Astrocyte of the spinal cord (primary cell): ENCODE measurements at regions not wholly inside any gene's neighbourhood (a gene's known extent, or its start where the extent isn't known, plus 50 kb on each side); places are given as distances from the start of the nearest gene placed in this dataset.

Source experiments
- DNase-seq: peaks from one replicate; pipeline ENCODE4 v3.0.0; 2011; ENCODE audit warnings: low read depth, low spot score
- H3K4me3 ChIP-seq: 2 replicates; pipeline ENCODE4 v1.5.1; 2011; ENCODE audit warnings: low read depth, mild to moderate bottlenecking, low read length, moderate library complexity
- in situ Hi-C: cut with HindIII; loops from 2 replicates; pipeline ENCODE4 v1.10.0; 2017; ENCODE audit warnings: low sequenced_read_pairs
- TF ChIP-seq, protein P1 (sequence below): IDR thresholded peaks from 2 replicates; pipeline ENCODE4 v1.5.1; 2012; ENCODE audit warnings: low read depth, mild to moderate bottlenecking, low read length, inconsistent platforms

DNA sequence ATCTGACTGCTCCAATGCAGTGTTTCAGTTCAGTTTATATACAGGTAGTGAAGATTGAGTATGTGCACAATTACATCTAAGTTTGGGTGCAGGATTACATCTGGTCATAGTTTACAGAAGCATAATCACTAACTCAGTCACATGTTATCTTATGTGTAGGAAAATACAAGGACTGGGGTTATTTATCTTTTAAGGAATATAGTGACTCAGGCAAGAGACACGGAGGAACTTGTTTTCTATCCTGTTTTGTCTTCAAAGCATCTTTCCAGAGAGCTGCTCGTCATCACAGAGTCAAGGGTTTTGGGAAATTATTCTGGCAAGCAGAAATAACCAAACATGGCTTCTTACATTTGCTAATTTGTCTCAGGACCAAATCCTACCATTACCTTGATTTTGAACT lies 1371.5 kb upstream of the TMEFF2 start:
- in situ Hi-C loops: no loop called here
- TF ChIP-seq, protein P1, sequence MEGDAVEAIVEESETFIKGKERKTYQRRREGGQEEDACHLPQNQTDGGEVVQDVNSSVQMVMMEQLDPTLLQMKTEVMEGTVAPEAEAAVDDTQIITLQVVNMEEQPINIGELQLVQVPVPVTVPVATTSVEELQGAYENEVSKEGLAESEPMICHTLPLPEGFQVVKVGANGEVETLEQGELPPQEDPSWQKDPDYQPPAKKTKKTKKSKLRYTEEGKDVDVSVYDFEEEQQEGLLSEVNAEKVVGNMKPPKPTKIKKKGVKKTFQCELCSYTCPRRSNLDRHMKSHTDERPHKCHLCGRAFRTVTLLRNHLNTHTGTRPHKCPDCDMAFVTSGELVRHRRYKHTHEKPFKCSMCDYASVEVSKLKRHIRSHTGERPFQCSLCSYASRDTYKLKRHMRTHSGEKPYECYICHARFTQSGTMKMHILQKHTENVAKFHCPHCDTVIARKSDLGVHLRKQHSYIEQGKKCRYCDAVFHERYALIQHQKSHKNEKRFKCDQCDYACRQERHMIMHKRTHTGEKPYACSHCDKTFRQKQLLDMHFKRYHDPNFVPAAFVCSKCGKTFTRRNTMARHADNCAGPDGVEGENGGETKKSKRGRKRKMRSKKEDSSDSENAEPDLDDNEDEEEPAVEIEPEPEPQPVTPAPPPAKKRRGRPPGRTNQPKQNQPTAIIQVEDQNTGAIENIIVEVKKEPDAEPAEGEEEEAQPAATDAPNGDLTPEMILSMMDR: no peak
- DNase-seq: no peak
- no peak overlapping the region for H3K4me3 ChIP-seq

DNA sequence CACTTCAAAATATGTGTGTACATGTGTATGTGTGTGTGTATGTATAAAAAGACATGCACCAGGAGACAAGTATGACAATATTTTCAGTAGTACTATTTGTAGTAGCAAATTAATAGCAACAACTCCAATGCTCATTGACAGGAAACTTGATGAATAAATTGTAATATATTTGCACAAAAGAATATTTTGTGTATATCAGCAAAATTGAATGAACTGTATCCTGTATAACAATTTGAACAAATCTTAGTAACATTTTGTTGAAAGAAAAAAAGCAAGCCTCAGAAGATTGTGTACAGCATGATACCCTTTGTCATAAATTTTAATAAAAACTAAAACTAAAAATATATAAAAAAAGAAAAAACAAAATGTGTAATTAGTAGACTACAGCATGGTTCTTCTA lies 1367.3 kb upstream of the TMEFF2 start:
- TF ChIP-seq, protein P1: no peak
- in situ Hi-C loops: no loop called here
- no peak for DNase-seq

DNA sequence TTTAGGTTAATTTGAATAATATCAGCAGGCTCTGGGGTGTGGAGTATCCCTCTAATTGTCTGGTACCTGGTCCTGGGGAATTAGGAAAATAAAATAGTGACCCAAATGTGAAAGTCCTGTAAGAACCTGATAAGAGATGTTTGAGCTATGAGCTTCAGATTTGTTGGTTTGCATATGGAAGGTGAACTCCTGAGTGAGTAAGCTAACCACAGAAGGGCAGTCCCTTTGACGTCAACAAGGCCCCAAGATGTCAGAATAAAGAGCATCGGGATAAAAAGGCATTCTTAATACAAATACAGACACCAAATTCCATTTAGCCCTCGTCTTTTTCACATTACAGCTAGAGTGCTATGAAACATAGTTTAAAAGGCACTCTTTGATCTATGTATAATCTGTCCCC lies 1366.3 kb upstream of the TMEFF2 start:
- TF ChIP-seq, protein P1: no peak
- DNase-seq: peak; percentile 20
- H3K4me3 ChIP-seq: no peak overlapping the region
- in situ Hi-C loops: no loop called here

More for the DNA sequence above, 1367.3 kb upstream of the TMEFF2 start:
- no peak overlapping the region for H3K4me3 ChIP-seq

DNA sequence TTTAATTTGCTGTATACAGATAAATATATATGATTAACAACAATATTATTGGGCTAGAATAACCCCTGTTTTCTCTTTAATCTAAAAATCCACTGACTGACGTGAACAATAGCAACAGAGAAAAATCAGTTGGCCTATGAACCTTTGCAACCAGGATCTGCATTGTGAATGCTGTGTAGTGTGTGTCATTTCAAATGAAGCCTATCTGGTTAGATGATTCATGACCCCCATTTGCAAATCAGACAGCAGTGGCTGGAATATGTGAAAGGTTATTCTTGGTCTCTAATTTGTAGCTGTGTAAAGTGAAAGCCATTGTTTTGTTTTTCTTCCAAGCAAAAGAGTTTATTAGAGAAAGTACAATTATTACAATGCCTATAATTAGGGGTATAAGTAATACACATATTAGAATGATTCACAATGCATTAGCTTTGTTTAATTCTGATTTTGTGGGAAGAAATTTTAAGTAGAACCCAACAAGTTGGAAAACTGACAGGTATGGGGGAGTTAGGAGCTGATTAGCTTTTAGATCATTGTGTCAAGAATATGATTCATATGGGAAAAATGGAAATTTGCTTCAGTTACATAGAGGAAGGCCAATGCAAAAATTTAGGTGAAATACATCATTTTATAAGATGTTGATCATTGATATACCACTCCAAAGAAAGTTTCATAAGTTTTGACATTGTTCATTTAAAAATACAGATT lies 1362.2 kb upstream of the TMEFF2 start:
- in situ Hi-C loops: no loop called here
- H3K4me3 ChIP-seq: no peak overlapping the region
- peak; percentile 18 for DNase-seq
- TF ChIP-seq, protein P1: no peak

DNA sequence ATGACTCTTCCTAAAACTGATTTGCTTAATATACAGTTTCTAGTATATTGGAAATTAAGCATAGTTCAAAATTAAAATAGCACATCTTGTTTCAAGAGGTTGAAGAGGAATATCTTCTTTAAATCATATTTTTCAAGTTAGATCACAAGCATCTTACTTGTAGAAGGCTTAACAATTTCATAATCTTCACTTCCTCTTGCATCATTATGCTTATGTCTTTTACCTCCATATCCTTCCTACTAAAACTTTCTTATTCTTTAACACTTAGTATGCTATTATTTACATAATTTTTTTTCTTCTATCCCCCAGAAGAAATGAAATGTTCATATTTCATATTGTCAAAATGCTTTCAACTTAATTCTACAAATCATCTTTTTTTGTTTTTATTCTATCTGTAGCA lies 1354.9 kb upstream of the TMEFF2 start:
- DNase-seq: no peak
- TF ChIP-seq, protein P1: no peak
- in situ Hi-C loops: no loop called here
- H3K4me3 ChIP-seq: no peak overlapping the region

DNA sequence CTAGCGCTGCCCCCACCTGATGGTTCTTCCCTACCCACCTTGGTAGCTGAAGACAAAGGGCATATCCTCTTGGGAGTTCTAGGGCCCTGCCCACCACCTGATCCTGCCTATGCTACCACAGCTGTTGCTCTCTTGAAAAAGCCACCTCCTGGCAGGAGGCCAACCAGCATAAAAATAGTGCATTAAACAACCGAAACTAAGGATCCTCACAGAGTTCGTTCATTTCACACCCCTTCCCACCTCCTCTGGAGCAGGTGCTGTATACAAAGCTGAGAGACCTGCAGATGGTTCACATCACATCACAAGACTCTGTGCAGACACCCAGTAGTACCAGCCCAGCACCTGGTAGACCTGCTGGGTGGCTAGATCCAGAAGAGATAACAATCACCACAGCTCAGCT lies 1348.0 kb upstream of the TMEFF2 start:
- DNase-seq: no peak
- TF ChIP-seq, protein P1: no peak
- in situ Hi-C loops: no loop called here
- no peak overlapping the region for H3K4me3 ChIP-seq

DNA sequence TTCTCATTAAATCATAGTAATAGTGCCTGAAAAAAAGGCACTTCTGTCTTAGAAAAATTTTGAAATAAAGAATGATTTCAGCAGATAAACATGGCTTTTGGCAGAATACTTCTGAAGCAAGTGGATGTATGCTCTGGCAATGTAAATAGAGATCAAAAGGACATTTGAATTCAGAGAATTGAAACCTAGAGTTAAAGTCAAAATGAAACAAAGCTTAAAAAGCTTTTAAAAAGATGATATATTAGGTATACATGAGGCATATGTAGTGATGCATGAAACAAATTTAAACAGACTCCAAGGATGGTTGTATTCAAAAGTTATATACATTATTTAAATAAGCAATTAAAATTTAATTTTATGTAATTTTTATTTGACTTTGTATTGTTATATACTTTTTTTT lies 1344.5 kb upstream of the TMEFF2 start:
- TF ChIP-seq, protein P1: no peak
- no peak overlapping the region for H3K4me3 ChIP-seq
- DNase-seq: no peak
- in situ Hi-C loops: no loop called here
